Neuronal stem cell (in vitro differentiated cells): ENCODE measurements at regions not wholly inside any gene's neighbourhood (a gene's known extent, or its start where the extent isn't known, plus 50 kb on each side); places are given as distances from the start of the nearest gene placed in this dataset.

Source experiments
- DNase-seq: peaks from one replicate; pipeline ENCODE4 v3.0.0-alpha.2; 2013; ENCODE audit warnings: low spot score
- H2AFZ ChIP-seq: one replicate; pipeline ENCODE4 v1.6.1; 2013; ENCODE audit warnings: mild to moderate bottlenecking, low read length, inconsistent platforms
- H2AK5ac ChIP-seq: 2 replicates; pipeline ENCODE4 v1.6.1; 2013; ENCODE audit warnings: low read depth, mild to moderate bottlenecking, inconsistent platforms, low read length, moderate library complexity, mixed read lengths
- H2BK120ac ChIP-seq: 2 replicates; pipeline ENCODE4 v1.6.1; 2013; ENCODE audit warnings: low read depth, mild to moderate bottlenecking, inconsistent platforms, low read length, moderate library complexity, mixed read lengths
- H2BK12ac ChIP-seq: one replicate; pipeline ENCODE4 v1.6.1; 2013; ENCODE audit warnings: low read length, inconsistent platforms
- H2BK15ac ChIP-seq: 2 replicates; pipeline ENCODE4 v1.6.1; 2013; ENCODE audit warnings: mild to moderate bottlenecking, low read length, inconsistent platforms, mixed read lengths
- H2BK5ac ChIP-seq: one replicate; pipeline ENCODE4 v1.6.1; 2013; ENCODE audit warnings: inconsistent platforms, mild to moderate bottlenecking, low read length, moderate library complexity
- H3K14ac ChIP-seq: one replicate; pipeline ENCODE4 v1.6.1; 2013; ENCODE audit warnings: low read length, inconsistent platforms
- H3K18ac ChIP-seq: 2 replicates; pipeline ENCODE4 v1.6.1; 2013; ENCODE audit warnings: low read length, inconsistent platforms
- H3K23ac ChIP-seq: 2 replicates; pipeline ENCODE4 v1.6.1; 2013; ENCODE audit warnings: low read depth, mild to moderate bottlenecking, mixed read lengths, low read length, inconsistent platforms; ENCODE audit not compliant: poor library complexity
- H3K27ac ChIP-seq: replicated peaks from 3 replicates; pipeline ENCODE4 v1.5.1; 2013; ENCODE audit warnings: low read length, inconsistent platforms
- H3K27me3 ChIP-seq, 3 experiments: 2 replicates each; pipeline ENCODE4 v1.6.1; 2013; ENCODE audit warnings: low read length in 3 of 3, mild to moderate bottlenecking in 2 of 3, inconsistent platforms in 1 of 3, low read depth in 1 of 3, mixed read lengths in 1 of 3, moderate library complexity in 1 of 3; ENCODE audit not compliant: control insufficient read depth in 3 of 3, insufficient read depth in 3 of 3
- H3K36me3 ChIP-seq, 2 donors: replicated peaks in 1 of 2; 2 replicates each; pipeline ENCODE4 v1.6.1; 2013; ENCODE audit warnings: low read length in 2 of 2; ENCODE audit not compliant: control insufficient read depth in 2 of 2, insufficient read depth in 2 of 2
- H3K4ac ChIP-seq: 2 replicates; pipeline ENCODE4 v1.6.1; 2013; ENCODE audit warnings: inconsistent platforms, mild to moderate bottlenecking, low read length, moderate library complexity
- H3K4me1 ChIP-seq, 2 donors: 1 replicate in 1 of 2; 2 replicates in 1 of 2; pipeline ENCODE4 v1.6.1; 2013; ENCODE audit warnings: low read length in 2 of 2, low read depth in 1 of 2; ENCODE audit not compliant: control insufficient read depth in 2 of 2, insufficient read depth in 1 of 2
- H3K4me2 ChIP-seq: one replicate; pipeline ENCODE4 v1.6.1; 2013; ENCODE audit warnings: mild to moderate bottlenecking, low read length, inconsistent platforms; ENCODE audit not compliant: insufficient read depth, poor library complexity, severe bottlenecking
- H3K4me3 ChIP-seq, 2 donors: 2 replicates each; pipeline ENCODE4 v1.5.1; 2013; ENCODE audit warnings: low read length in 2 of 2, mild to moderate bottlenecking in 2 of 2, inconsistent platforms in 1 of 2, moderate library complexity in 1 of 2
- H3K79me1 ChIP-seq: one replicate; pipeline ENCODE4 v1.6.1; 2013; ENCODE audit warnings: low read depth, mild to moderate bottlenecking, inconsistent platforms, low read length, moderate library complexity
- H3K9ac ChIP-seq: one replicate; pipeline ENCODE4 v1.6.1; 2013; ENCODE audit warnings: mild to moderate bottlenecking, low read depth, low read length, inconsistent platforms; ENCODE audit not compliant: poor library complexity
- H3K9me3 ChIP-seq, 2 donors: replicated peaks in 1 of 2; 2 replicates each; pipeline versions ENCODE3 to v1.6.1; 2013; ENCODE audit warnings: low read length in 2 of 2, mild to moderate bottlenecking in 2 of 2, inconsistent platforms in 1 of 2, low read depth in 1 of 2, mixed read lengths in 1 of 2, moderate library complexity in 1 of 2; ENCODE audit not compliant: control insufficient read depth in 2 of 2, insufficient read depth in 1 of 2
- H4K8ac ChIP-seq: one replicate; pipeline ENCODE4 v1.6.1; 2013; ENCODE audit warnings: low read depth, mild to moderate bottlenecking, inconsistent platforms, low read length, moderate library complexity
- H4K91ac ChIP-seq: one replicate; pipeline ENCODE4 v1.6.1; 2013; ENCODE audit warnings: low read length, low read depth, mild to moderate bottlenecking, inconsistent platforms; ENCODE audit not compliant: poor library complexity
- WGBS, 2 donors: extraction: QIAGEN DNeasy Blood & Tissue Kit; methylation state at CpG; one replicate each; pipeline ENCODE4 v1.1.7; 2013; ENCODE audit warnings: missing lambda C conversion rate in 2 of 2, mixed read lengths in 1 of 2; ENCODE audit not compliant: insufficient read length in 2 of 2, insufficient replicate concordance in 1 of 2; ENCODE audit errors: extremely low coverage in 2 of 2; 5-methylcytosine and 5-hydroxymethylcytosine counted together

- H3K9me3 ChIP-seq, result peaks cover 0 to 1% of the 10 kb centered on the region in 2 donors
- H3K27ac ChIP-seq, result no peak overlapping the region
- H3K4me2 ChIP-seq, result no peak overlapping the region
- no peak overlapping the region for H4K91ac ChIP-seq
- H3K79me1 ChIP-seq, result no peaks in the 10 kb centered on the region
- DNase-seq, result no peak
- H3K18ac ChIP-seq, result no peak overlapping the region
- H3K36me3 ChIP-seq, result no peaks in the 10 kb centered on the region
- no peaks in the 10 kb centered on the region for H3K4me1 ChIP-seq
- WGBS, 2 donors, result no CpG with 5 or more reads among the region's 1 CpG
- no peaks in the 10 kb centered on the region for H3K27me3 ChIP-seq
- no peak overlapping the region for H2AK5ac ChIP-seq
- no peak overlapping the region for H2AFZ ChIP-seq
- H3K14ac ChIP-seq, result no peak overlapping the region
- no peak overlapping the region for H2BK120ac ChIP-seq
- no peak overlapping the region for H2BK12ac ChIP-seq
- H3K4me3 ChIP-seq, result no peak overlapping the region
- no peak overlapping the region for H4K8ac ChIP-seq
- no peak overlapping the region for H3K23ac ChIP-seq
- no peak overlapping the region for H3K4ac ChIP-seq
- H2BK15ac ChIP-seq, result no peak overlapping the region
- no peak overlapping the region for H2BK5ac ChIP-seq
- no peak overlapping the region for H3K9ac ChIP-seq
Observed at GRCh38 chr14:43934102-43934501, 573.0 kb downstream of the FSCB start.

DNA sequence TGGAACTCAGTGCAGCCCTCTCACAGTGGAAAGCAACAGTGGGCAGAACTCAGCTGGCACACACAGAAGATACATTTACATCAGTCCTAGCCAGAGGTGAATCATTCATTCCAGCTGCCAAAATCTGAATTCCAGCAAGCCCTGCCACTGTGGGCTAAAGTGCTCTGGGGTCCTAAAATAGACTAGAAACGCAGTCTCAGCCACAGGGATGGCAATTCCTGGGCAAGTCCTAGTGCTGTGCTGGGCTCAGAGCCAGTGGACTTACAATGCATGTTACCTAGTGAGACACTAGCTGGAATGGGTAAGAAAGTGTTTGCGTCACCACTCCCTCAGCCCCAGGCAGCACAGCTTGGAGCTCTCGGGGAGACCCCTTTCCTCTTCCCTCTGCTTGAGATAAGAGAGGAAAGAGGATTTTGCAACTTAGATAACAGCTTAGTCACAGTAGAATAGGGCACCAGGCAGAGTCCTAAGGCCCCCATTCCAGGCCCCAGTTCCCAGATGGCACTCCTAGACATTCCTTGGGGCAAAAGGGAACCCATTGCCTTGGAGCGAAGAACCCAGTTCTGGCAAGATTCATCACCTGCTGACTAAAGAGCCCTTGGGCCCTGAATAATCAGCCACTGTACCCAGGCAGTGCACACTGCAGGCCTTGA, 592.9 kb downstream of the FSCB start:
- no CpG with 5 or more reads among the region's 4 CpGs for WGBS, 2 donors
- no peak overlapping the region for H3K4ac ChIP-seq
- no peak overlapping the region for H3K4me3 ChIP-seq

GRCh38 chr14:43903209-43903608, 603.9 kb downstream of the FSCB start:
- no peaks in the 10 kb centered on the region for H3K79me1 ChIP-seq
- H2BK5ac ChIP-seq, result no peak overlapping the region
- no peak overlapping the region for H2BK120ac ChIP-seq
- no peak overlapping the region for H3K4me2 ChIP-seq
- no peaks in the 10 kb centered on the region for H3K9me3 ChIP-seq
- H4K91ac ChIP-seq, result no peak overlapping the region
- no peak overlapping the region for H2BK12ac ChIP-seq
- H2AK5ac ChIP-seq, result no peak overlapping the region
- no peak overlapping the region for H3K18ac ChIP-seq
- no peak overlapping the region for H3K4ac ChIP-seq
- H3K4me1 ChIP-seq, result no peaks in the 10 kb centered on the region
- WGBS, 2 donors, result no CpG with 5 or more reads among the region's 1 CpG
- no peak overlapping the region for H3K14ac ChIP-seq
- H2BK15ac ChIP-seq, result no peak overlapping the region
- DNase-seq, result no peak
- no peak overlapping the region for H2AFZ ChIP-seq
- H3K9ac ChIP-seq, result no peak overlapping the region
- H3K4me3 ChIP-seq, result no peak overlapping the region
- H3K27ac ChIP-seq, result no peak overlapping the region
- no peaks in the 10 kb centered on the region for H3K27me3 ChIP-seq
- H3K36me3 ChIP-seq, result no peaks in the 10 kb centered on the region
- no peak overlapping the region for H4K8ac ChIP-seq
- no peak overlapping the region for H3K23ac ChIP-seq

More for the DNA sequence above, 592.9 kb downstream of the FSCB start:
- Histone ChIP-seq H3K18ac (no peak overlapping the region), H3K27ac (no peak overlapping the region), H3K9ac (no peak overlapping the region), H3K4me2 (no peak overlapping the region), H3K27me3 (peaks cover 0 to 2% (median 0%) of the 10 kb centered on the region in 3 experiments), H4K91ac (no peak overlapping the region), H2BK120ac (no peak overlapping the region), H2AFZ (no peak overlapping the region), H3K36me3 (no peaks in the 10 kb centered on the region), H2AK5ac (no peak overlapping the region), H3K23ac (no peak overlapping the region), H3K79me1 (no peaks in the 10 kb centered on the region), H2BK15ac (no peak overlapping the region), H2BK5ac (no peak overlapping the region), H2BK12ac (no peak overlapping the region), H3K14ac (no peak overlapping the region), H3K9me3 (no peaks in the 10 kb centered on the region), H4K8ac (no peak overlapping the region), H3K4me1 (no peaks in the 10 kb centered on the region)
- DNase-seq, result no peak

GRCh38 chr14:43901911-43902673, 605.0 kb downstream of the FSCB start:
- Histone ChIP-seq H2BK120ac (no peak overlapping the region), H3K4me2 (no peak overlapping the region)
- no CpG with 5 or more reads among the region's 3 CpGs for WGBS, 2 donors

More at GRCh38 chr14:43901911-43902673, 605.0 kb downstream of the FSCB start:
- Histone ChIP-seq H3K27ac (no peak overlapping the region), H3K27me3 (no peaks in the 10 kb centered on the region), H2AK5ac (no peak overlapping the region), H3K79me1 (no peaks in the 10 kb centered on the region), H2AFZ (no peak overlapping the region), H3K23ac (no peak overlapping the region), H2BK15ac (no peak overlapping the region), H4K91ac (no peak overlapping the region), H3K9ac (no peak overlapping the region), H3K4me1 (no peaks in the 10 kb centered on the region), H3K4ac (no peak overlapping the region), H3K4me3 (no peak overlapping the region), H2BK12ac (no peak overlapping the region), H3K36me3 (no peaks in the 10 kb centered on the region), H3K14ac (no peak overlapping the region), H4K8ac (no peak overlapping the region), H2BK5ac (no peak overlapping the region), H3K18ac (no peak overlapping the region), H3K9me3 (no peaks in the 10 kb centered on the region)
- DNase-seq, result no peak
